K562 (cell line): ENCODE measurements at regions not wholly inside any gene's neighbourhood (a gene's known extent, or its start where the extent isn't known, plus 50 kb on each side); places are given as distances from the start of the nearest gene placed in this dataset.

Experiments used
- ATAC-seq: fragments of 200-7000 bp; cut with Tn5 transposase; 3 replicates; pipeline ENCODE4 v1.9.1; 2020; ENCODE audit warnings: moderate library complexity
- BruUV-seq: library from RNA; stranded (reverse); fragments of 400-500 nt; replicated peaks from 2 replicates; lab custom pipeline; 2021; lab: Mats Ljungman, UMichigan
- CTCF ChIA-PET: fragments of 300-600 bp; formaldehyde crosslinking; extraction: SDS; loops from one replicate; lab custom pipeline; 2021; ENCODE audit warnings: low intra/inter-chr PET ratio; lab: Yijun Ruan, JAX
- POLR2A ChIA-PET: fragments of 300-600, 350-650 bp; sonication (Branson Sonifier 250); formaldehyde crosslinking; extraction: SDS; loops from one replicate; lab custom pipeline; 2021; ENCODE audit warnings: antibody characterized with exemption, inconsistent platforms; lab: Yijun Ruan, JAX
- DNase-seq, 4 experiments: peaks; one replicate each; pipeline versions ENCODE4 v3.0.0 to v3.0.0-alpha.2; 2011 to 2018; ENCODE audit warnings: low spot score in 3 of 4, mixed read lengths in 3 of 4; ENCODE audit errors: extremely low read depth in 1 of 4
- FAIRE-seq: peaks from 2 replicates; lab custom pipeline; 2011; peaks lifted over from hg19 to GRCh38; lab: Jason Lieb, UNC
- H2AFZ ChIP-seq: 2 replicates; pipeline ENCODE4 v1.6.0; 2011; ENCODE audit warnings: low read depth, low read length, control low read depth, inconsistent platforms
- H3K27ac ChIP-seq: fragments of 200-600 bp; 3 replicates; pipeline ENCODE4 v1.8.0; 2011; ENCODE audit warnings: low read depth, mild to moderate bottlenecking, control low read depth, inconsistent platforms, low read length, moderate library complexity, mixed read lengths; ENCODE audit errors: extremely low read depth
- H3K27me3 ChIP-seq, 2 experiments: fragments of 300-600 bp in 1 of 2; 2 replicates in 1 of 2; 3 replicates in 1 of 2; pipeline versions ENCODE4 v1.6.0 to v1.8.0; 2011; ENCODE audit warnings: inconsistent platforms in 2 of 2, low read length in 2 of 2, mild to moderate bottlenecking in 1 of 2, mixed read lengths in 1 of 2, moderate library complexity in 1 of 2; ENCODE audit not compliant: control insufficient read depth in 2 of 2, insufficient read depth in 2 of 2
- H3K36me3 ChIP-seq: fragments of 300-600 bp; 3 replicates; pipeline ENCODE4 v1.8.0; 2011; ENCODE audit warnings: mild to moderate bottlenecking, low read length, inconsistent platforms; ENCODE audit not compliant: control insufficient read depth, insufficient read depth
- H3K4me1 ChIP-seq, 2 experiments: fragments of 200-600 bp in 1 of 2; replicated peaks in 1 of 2; 2 replicates in 1 of 2; 3 replicates in 1 of 2; pipeline versions ENCODE4 v1.5.1 to v1.8.0; 2011; ENCODE audit warnings: inconsistent platforms in 2 of 2, low read length in 2 of 2, mild to moderate bottlenecking in 1 of 2, mixed read lengths in 1 of 2, moderate library complexity in 1 of 2; ENCODE audit not compliant: control insufficient read depth in 2 of 2, insufficient read depth in 2 of 2
- H3K4me2 ChIP-seq: 2 replicates; pipeline ENCODE4 v1.6.1; 2011; ENCODE audit warnings: low read length, control low read depth, inconsistent platforms, mixed read lengths; ENCODE audit not compliant: insufficient read depth
- H3K4me3 ChIP-seq: fragments of 200-600 bp; sonication (generic), shearing (Covaris generic); 2 replicates; pipeline ENCODE4 v1.5.1; 2016; ENCODE audit warnings: control low read depth, inconsistent platforms
- H3K79me2 ChIP-seq: fragments of 200-600 bp; 3 replicates; pipeline ENCODE4 v1.8.0; 2011; ENCODE audit warnings: low read length, inconsistent platforms; ENCODE audit not compliant: control insufficient read depth, insufficient read depth
- H3K9ac ChIP-seq, 2 experiments: 2 replicates each; pipeline versions ENCODE4 v1.6.0 to v1.6.1; 2011; ENCODE audit warnings: low read depth in 2 of 2, low read length in 2 of 2, control low read depth in 1 of 2, inconsistent platforms in 1 of 2, mild to moderate bottlenecking in 1 of 2, mixed read lengths in 1 of 2; ENCODE audit not compliant: insufficient read depth in 1 of 2
- H3K9me1 ChIP-seq: one replicate; pipeline ENCODE4 v1.6.0; 2011; ENCODE audit warnings: inconsistent platforms, mild to moderate bottlenecking, low read length, moderate library complexity; ENCODE audit not compliant: control insufficient read depth, insufficient read depth
- H3K9me3 ChIP-seq: replicated peaks from 2 replicates; pipeline ENCODE4 v1.5.1; 2011; ENCODE audit warnings: low read depth, low read length, inconsistent platforms; ENCODE audit not compliant: control insufficient read depth, insufficient read depth
- H4K20me1 ChIP-seq: replicated peaks from 2 replicates; pipeline ENCODE4 v1.6.1; 2011; ENCODE audit warnings: low read length, inconsistent platforms, mixed read lengths; ENCODE audit not compliant: control insufficient read depth, insufficient read depth
- E4F1 ChIP-seq: fragments of 250-450 bp; sonication (Bioruptor Pico); IDR thresholded peaks from 2 replicates; pipeline ENCODE4 v1.5.0; 2021; ENCODE audit warnings: mild to moderate bottlenecking, borderline replicate concordance
- NR0B1 ChIP-seq: fragments of 450-650 bp; IDR thresholded peaks from one replicate; pipeline ENCODE4 v1.6.1; 2018; ENCODE audit warnings: mild to moderate bottlenecking, moderate library complexity; ENCODE audit not compliant: partially characterized antibody
- ZNF318 ChIP-seq, 2 experiments: fragments of 450-650 bp; IDR thresholded peaks; 2 replicates each; pipeline ENCODE4 v1.6.1; 2016; ENCODE audit warnings: mild to moderate bottlenecking in 2 of 2, borderline replicate concordance in 1 of 2, low read depth in 1 of 2, moderate library complexity in 1 of 2
- ZNF512 ChIP-seq: IDR thresholded peaks from 2 replicates; pipeline ENCODE4 v1.6.1; 2016; ENCODE audit warnings: missing genetic modification characterization, missing compliant biosample characterization
- WGBS: fragments of 100-300 bp; shearing (Covaris generic); methylation state at CpG from one replicate; pipeline ENCODE4 v1.1.6; 2016; ENCODE audit warnings: low coverage, mixed read lengths; ENCODE audit not compliant: insufficient coverage; ENCODE audit errors: missing lambda C conversion rate; 5-methylcytosine and 5-hydroxymethylcytosine counted together
- in situ Hi-C: fragments of 300-500 bp; cut with MboI; formaldehyde crosslinking; loops from 4 replicates; pipeline ENCODE4 v1.15.0; 2018; ENCODE audit warnings: inconsistent platforms, mixed read lengths
- intact Hi-C: fragments of 100-400 bp; cut with micrococcal nuclease; formaldehyde crosslinking; loops from 2 replicates; pipeline ENCODE4 v1.14.2; 2022

GRCh38 chr20:51914758-51915157, 112.4 kb upstream of the SALL4 start (continued):
- no peak for TF ChIP-seq ZNF512 (tag)
- no peak for TF ChIP-seq E4F1 (CRISPR knock-in tag)

GRCh38 chr20:51910321-51911050, 108.2 kb upstream of the SALL4 start:
- Histone ChIP-seq H3K9me1 (no peaks in the 10 kb centered on the region), H3K9ac (no peak overlapping the region), H3K9me3 (no peaks in the 10 kb centered on the region), H3K27ac (no peak overlapping the region), H3K79me2 (no peaks in the 10 kb centered on the region), H3K4me3 (no peak overlapping the region), H4K20me1 (no peaks in the 10 kb centered on the region), H3K4me2 (no peak overlapping the region), H3K4me1 (no peaks in the 10 kb centered on the region), H3K27me3 (peaks cover 2 to 22% of the 10 kb centered on the region in 2 experiments; a peak in 4 of 5 replicates), H2AFZ (no peak overlapping the region), H3K36me3 (no peaks in the 10 kb centered on the region)
- FAIRE-seq, result no peak
- ChIA-PET CTCF (no interaction called here), POLR2A (no interaction called here)
- DNase-seq, result no peak
- 0% methylated on average over 7 of the region's 7 CpGs for WGBS
- in situ Hi-C loops (no loop called here), intact Hi-C loops (no loop called here)
- BruUV-seq, result no TSS peak
- ATAC-seq, result no peak
- TF ChIP-seq NR0B1 (no peak), ZNF318 (IDR thresholded peaks at IDR 0.05; ENCODE audit: borderline replicate concordance in 1 of 2, low read depth in 1 of 2) (no peak)
